ENCODE measurements at regions not wholly inside any gene's neighbourhood (a gene's known extent, or its start where the extent isn't known, plus 50 kb on each side); places are given as distances from the start of the nearest gene placed in this dataset.

DNA sequence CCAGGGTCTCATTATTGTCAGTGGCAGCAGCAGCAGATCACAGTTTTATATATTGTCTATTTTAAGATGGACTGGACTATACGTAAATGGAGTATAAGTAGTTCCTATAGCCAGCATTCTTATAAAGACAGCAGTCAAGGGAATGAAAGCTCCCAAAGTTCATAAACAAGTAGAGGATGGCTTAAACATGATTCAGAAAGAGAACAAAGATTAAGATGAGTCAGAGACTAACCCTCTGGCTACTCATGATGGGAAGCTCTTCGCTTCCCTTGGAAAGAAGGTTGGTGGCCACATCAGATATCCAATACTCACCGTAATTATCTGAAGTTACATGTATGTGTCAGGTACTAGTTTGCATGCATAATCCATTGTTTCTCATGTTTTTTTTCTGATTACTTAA lies 277.0 kb downstream of the INHBA start:
- DNase-seq, result no peak
- Histone ChIP-seq H3K9ac (ENCODE audit: extremely low read depth, low read length, poor library complexity, severe bottlenecking) (no peak overlapping the region), H3K9me3 (ENCODE audit: control insufficient read depth, low read length) (no peaks in the 10 kb centered on the region), H3K36me3 (ENCODE audit: control insufficient read depth, insufficient read depth, low read length) (no peaks in the 10 kb centered on the region), H3K4me3 (ENCODE audit: low read length) (no peak overlapping the region), H3K27ac (ENCODE audit: low read depth, low read length) (no peak overlapping the region), H3K27me3 (ENCODE audit: control insufficient read depth, insufficient read depth, low read length, poor library complexity, severe bottlenecking) (no peaks in the 10 kb centered on the region), H3K4me1 (ENCODE audit: control insufficient read depth, insufficient read depth, low read length) (no peaks in the 10 kb centered on the region)
- Mint-ChIP-seq H3K4me3 (no peak overlapping the region), H3K4me1 (no peaks in the 10 kb centered on the region), H3K36me3 (ENCODE audit: low read depth) (no peaks in the 10 kb centered on the region), H3K9me3 (no peaks in the 10 kb centered on the region), H3K27me3 (ENCODE audit: insufficient read depth) (peaks cover 3% of the 10 kb centered on the region), H3K27ac (no peak overlapping the region)
- 95% methylated on average over 3 of the region's 3 CpGs; no CpG with 5 or more reads in 1 of the 2 experiments for WGBS, 2 experiments (ENCODE audit: insufficient coverage in 1 of 2, insufficient read length in 1 of 2)
- TF ChIP-seq, protein P1, sequence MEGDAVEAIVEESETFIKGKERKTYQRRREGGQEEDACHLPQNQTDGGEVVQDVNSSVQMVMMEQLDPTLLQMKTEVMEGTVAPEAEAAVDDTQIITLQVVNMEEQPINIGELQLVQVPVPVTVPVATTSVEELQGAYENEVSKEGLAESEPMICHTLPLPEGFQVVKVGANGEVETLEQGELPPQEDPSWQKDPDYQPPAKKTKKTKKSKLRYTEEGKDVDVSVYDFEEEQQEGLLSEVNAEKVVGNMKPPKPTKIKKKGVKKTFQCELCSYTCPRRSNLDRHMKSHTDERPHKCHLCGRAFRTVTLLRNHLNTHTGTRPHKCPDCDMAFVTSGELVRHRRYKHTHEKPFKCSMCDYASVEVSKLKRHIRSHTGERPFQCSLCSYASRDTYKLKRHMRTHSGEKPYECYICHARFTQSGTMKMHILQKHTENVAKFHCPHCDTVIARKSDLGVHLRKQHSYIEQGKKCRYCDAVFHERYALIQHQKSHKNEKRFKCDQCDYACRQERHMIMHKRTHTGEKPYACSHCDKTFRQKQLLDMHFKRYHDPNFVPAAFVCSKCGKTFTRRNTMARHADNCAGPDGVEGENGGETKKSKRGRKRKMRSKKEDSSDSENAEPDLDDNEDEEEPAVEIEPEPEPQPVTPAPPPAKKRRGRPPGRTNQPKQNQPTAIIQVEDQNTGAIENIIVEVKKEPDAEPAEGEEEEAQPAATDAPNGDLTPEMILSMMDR (conservative IDR thresholded peaks at IDR 0.05), result no peak

- Histone ChIP-seq H3K4me1 (ENCODE audit: control insufficient read depth, insufficient read depth, low read length) (no peaks in the 10 kb centered on the region), H3K9me3 (ENCODE audit: control insufficient read depth, low read length) (no peaks in the 10 kb centered on the region), H3K36me3 (ENCODE audit: control insufficient read depth, insufficient read depth, low read length) (no peaks in the 10 kb centered on the region), H3K27ac (ENCODE audit: low read depth, low read length) (no peak overlapping the region), H3K27me3 (ENCODE audit: control insufficient read depth, insufficient read depth, low read length, poor library complexity, severe bottlenecking) (no peaks in the 10 kb centered on the region), H3K9ac (ENCODE audit: extremely low read depth, low read length, poor library complexity, severe bottlenecking) (no peak overlapping the region), H3K4me3 (ENCODE audit: low read length) (no peak overlapping the region)
- no peaks in the 10 kb centered on the region for H3K4me1 Mint-ChIP-seq
- no peaks in the 10 kb centered on the region for H3K9me3 Mint-ChIP-seq
- 88% methylated on average over 3 of the region's 3 CpGs; no CpG with 5 or more reads in 1 of the 2 experiments for WGBS, 2 experiments (ENCODE audit: insufficient coverage in 1 of 2, insufficient read length in 1 of 2)
- TF ChIP-seq, protein P1 (conservative IDR thresholded peaks at IDR 0.05), result no peak
- no peak overlapping the region for H3K4me3 Mint-ChIP-seq
- H3K27ac Mint-ChIP-seq, result no peak overlapping the region
- DNase-seq, result no peak
- H3K36me3 Mint-ChIP-seq (ENCODE audit: low read depth), result no peaks in the 10 kb centered on the region
- no peaks in the 10 kb centered on the region for H3K27me3 Mint-ChIP-seq (ENCODE audit: insufficient read depth)
These were observed 281.8 kb downstream of the INHBA start for GRCh38 chr7:41421056-41421455.

DNA sequence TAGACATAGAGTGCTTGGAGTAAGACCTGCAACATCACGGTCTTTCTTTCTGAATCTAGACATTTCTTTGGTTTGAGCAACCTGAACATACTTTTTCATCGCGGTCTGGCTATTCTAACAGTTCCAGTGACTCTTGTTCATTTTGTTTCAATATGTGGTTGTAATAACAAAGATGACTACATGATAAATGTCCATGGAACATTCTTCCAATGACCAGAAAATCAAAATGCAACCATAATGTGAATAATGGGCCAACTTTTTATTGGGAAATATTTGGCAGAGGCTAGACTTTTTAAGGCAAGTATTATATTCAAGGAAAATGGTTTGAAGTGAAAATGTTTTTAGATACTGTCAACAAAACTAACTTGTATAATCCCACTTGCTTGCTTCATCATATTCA lies 282.5 kb downstream of the INHBA start:
- Histone ChIP-seq H3K4me3 (ENCODE audit: low read length) (no peak overlapping the region), H3K27me3 (ENCODE audit: control insufficient read depth, insufficient read depth, low read length, poor library complexity, severe bottlenecking) (no peaks in the 10 kb centered on the region), H3K27ac (ENCODE audit: low read depth, low read length) (no peak overlapping the region), H3K9ac (ENCODE audit: extremely low read depth, low read length, poor library complexity, severe bottlenecking) (no peak overlapping the region), H3K4me1 (ENCODE audit: control insufficient read depth, insufficient read depth, low read length) (no peaks in the 10 kb centered on the region), H3K9me3 (ENCODE audit: control insufficient read depth, low read length) (no peaks in the 10 kb centered on the region), H3K36me3 (ENCODE audit: control insufficient read depth, insufficient read depth, low read length) (no peaks in the 10 kb centered on the region)
- TF ChIP-seq, protein P1 (conservative IDR thresholded peaks at IDR 0.05), result no peak
- no peaks in the 10 kb centered on the region for H3K4me1 Mint-ChIP-seq
- DNase-seq, result no peak
- no peaks in the 10 kb centered on the region for H3K9me3 Mint-ChIP-seq
- no peaks in the 10 kb centered on the region for H3K36me3 Mint-ChIP-seq (ENCODE audit: low read depth)
- H3K27ac Mint-ChIP-seq, result no peak overlapping the region
- WGBS, 2 experiments (ENCODE audit: insufficient coverage in 1 of 2, insufficient read length in 1 of 2), result 86% methylated on average over 1 to 3 of the region's 3 CpGs
- H3K27me3 Mint-ChIP-seq (ENCODE audit: insufficient read depth), result no peaks in the 10 kb centered on the region
- no peak overlapping the region for H3K4me3 Mint-ChIP-seq
